Embryonic facial prominence (tissue), 1 donor: ENCODE measurements at regions not wholly inside any gene's neighbourhood (a gene's known extent, or its start where the extent isn't known, plus 50 kb on each side); places are given as distances from the start of the nearest gene placed in this dataset.

Source experiments
- DNase-seq: peaks from one replicate; pipeline ENCODE4 v3.0.0-alpha.2; 2016; ENCODE audit errors: extremely low spot score

- no peak for DNase-seq
These were observed 186.7 kb downstream of the BMP2 start for GRCh38 chr20:6954219-6954618.

DNA sequence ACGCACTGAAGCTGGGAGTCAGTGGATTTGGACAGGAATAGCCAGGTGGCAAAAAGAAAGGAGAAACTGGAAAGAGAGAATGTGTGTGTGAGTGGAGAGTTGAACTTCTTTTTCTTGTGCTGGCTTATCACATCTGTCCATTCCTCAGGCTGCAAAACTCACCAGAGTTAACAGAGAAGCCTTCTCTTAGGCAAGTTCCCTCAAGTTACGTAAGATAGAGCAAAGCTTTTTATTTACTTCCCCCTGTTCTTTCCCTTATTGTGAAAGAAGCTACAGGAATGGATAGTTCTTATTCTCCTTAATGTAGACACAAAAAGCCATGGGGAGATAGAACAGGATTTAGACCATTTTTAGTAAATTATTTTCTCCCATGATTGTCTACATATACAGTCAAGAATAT lies 188.6 kb downstream of the BMP2 start:
- DNase-seq = no peak

DNA sequence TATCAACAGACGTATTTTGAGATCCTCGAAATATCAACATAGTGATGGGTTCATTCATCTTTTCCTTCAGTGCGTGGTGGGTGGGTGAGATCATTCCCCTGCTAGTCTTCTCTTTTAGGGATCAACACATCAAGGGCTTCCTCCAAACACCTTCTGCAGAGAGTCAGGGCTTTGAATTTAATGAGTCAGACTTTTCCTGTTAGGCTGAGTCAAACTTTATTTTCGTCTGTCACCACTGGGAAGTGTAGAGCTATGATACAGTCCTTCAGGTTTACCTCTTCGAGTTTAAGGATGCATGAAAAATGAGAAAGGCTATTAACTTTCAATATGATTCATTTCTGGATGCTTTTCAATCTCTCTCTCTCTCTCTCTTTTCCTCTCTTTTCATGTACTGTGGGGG lies 189.1 kb downstream of the BMP2 start:
- no peak for DNase-seq

GRCh38 chr20:6959900-6960312 lies 192.4 kb downstream of the BMP2 start:
- no peak for DNase-seq

GRCh38 chr20:6966721-6967120 lies 199.2 kb downstream of the BMP2 start:
- no peak for DNase-seq

GRCh38 chr20:6974838-6975237 lies 207.4 kb downstream of the BMP2 start:
- DNase-seq = no peak

GRCh38 chr20:6975311-6975710 lies 207.8 kb downstream of the BMP2 start:
- no peak for DNase-seq

GRCh38 chr20:6976106-6976900 lies 208.8 kb downstream of the BMP2 start:
- DNase-seq = no peak

GRCh38 chr20:6979621-6980020 lies 212.1 kb downstream of the BMP2 start:
- DNase-seq = no peak

DNA sequence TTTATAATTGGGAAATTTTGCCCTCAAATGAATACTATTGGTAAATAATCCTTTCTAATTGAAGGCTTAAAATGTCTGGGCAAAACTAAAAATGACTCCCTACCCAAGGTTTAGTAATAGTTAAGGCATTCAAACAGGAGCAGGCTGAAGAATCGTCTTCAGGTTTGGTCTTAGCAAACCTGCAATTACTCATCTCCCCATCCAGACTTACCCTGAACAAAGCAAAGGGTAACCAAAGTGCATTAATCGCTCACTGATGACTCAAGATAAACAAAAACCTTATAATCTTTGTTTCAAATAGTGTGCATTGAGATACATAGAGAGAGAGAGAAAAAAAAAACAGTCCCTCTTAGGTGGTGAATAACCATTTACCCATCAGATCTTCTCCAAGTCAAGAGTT lies 225.5 kb downstream of the BMP2 start:
- DNase-seq = no peak

- no peak for DNase-seq
These were observed 226.0 kb downstream of the BMP2 start for GRCh38 chr20:6993511-6993910.

DNA sequence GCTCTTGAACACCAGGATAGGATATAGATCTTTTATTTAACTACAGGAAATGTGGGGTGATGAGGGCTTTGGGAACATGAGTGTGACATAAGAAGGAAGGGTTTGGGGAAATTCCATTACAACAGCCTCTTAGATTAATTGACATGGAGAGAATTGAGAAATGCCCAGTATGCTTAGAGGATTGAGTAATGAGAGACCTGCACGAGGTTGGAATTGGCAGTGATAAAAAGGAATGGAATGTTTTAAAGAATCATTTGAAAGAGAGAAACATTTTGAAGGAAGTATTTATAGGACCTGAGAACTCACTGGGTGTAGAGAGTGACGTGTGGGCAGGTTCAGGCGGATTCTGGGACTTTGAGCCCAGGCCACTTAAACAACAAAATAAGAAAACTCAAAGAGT lies 227.0 kb downstream of the BMP2 start:
- DNase-seq = no peak

GRCh38 chr20:6998909-6999308 lies 231.4 kb downstream of the BMP2 start:
- DNase-seq = no peak

DNA sequence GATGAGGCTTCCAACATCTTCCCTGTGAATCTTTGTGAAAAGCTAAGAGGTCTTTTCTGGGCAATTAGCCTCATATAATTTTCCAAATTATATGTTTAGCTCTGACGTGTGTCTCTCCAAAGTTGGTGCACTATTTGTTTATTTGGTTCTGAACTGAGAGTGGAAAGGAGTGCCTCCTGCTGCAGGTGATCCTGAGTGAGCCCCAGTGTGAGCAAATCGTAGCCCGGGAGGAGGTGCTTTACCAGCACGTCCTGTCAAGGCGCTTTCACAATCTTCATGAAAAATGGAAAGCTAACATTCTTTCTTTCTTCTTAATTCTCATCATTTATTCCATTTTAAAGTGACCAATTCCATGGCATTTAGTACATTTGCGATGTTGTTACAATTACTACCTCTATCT lies 231.9 kb downstream of the BMP2 start:
- no peak for DNase-seq

GRCh38 chr20:7003598-7003997 lies 236.1 kb downstream of the BMP2 start:
- no peak for DNase-seq

DNA sequence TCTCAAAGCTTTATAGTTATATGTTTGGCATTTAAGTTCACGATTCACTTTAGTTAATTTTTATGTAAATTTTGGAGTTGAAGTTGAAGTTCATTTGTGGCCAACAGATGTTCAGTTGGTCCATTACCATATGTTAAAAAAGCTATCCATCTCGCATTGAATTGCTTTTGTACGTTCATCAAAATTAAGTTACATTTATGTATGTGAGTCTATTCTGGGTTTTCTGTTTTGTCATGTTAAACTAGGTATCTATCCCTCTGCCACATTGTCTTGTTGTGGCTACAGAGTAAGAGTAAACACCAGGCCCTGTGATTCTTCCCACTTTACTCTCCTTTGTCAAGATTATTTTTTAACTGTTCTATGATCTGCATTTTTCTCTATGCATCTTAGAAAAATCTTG lies 237.3 kb downstream of the BMP2 start:
- no peak for DNase-seq

DNA sequence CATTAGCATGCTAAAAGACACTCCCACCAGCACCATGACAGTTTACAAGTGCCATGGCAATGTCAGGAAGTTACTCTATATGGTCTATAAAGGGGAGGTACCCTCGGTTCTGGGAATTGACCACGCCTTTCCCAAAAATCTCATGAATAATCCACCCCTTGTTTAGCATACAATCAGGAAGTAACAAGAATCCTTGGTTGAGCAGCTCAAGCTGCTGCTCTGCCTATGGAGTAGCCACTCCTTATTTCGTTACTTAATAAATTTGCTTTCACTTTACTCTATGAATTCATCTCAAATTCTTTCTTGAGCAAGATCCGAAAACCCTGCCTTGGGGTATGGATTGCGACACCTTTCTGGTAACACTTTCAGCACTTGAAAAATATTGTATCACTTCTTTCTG lies 243.0 kb downstream of the BMP2 start:
- DNase-seq = no peak

DNA sequence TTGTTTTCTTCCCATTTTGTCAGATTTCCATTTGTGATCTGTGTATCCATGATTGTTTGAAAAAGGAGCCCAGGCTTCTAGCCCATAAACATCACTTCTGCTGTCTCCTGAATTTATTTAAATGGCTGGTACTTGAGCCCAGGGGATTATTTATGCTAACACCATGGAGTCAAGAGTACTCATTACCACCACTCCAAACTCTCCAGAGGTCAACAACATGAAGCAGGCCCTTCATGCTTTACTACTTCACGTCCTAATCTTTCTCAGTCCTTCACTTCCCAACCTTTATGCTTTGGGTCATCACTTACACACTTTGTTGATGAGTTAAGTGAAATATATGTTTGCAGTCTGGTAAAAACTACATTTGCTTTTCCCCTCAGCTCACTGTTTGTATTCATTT lies 247.8 kb downstream of the BMP2 start:
- no peak for DNase-seq

DNA sequence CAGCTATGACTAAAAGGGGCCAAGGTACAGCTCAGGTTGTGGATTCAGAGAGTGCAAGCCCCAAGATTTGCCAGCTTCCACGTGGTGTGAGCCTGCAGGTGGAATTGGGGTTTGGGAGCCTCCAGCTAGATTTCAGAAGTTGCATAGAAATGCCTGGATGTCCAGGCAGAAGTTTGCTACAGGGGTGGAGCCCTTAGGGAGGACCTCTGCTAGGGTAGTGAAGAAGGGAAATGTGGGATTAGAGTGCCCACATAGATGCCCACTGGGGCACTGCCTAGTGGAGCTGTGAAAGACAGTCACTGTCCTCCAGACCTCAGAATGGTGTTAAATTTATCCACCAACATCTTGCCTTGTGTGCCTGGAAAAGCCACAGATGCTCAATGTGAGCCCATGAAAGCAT lies 255.1 kb downstream of the BMP2 start:
- DNase-seq = no peak

- no peak for DNase-seq
These were observed 258.1 kb downstream of the BMP2 start for GRCh38 chr20:7025635-7026034.

- no peak for DNase-seq
These were observed 261.5 kb downstream of the BMP2 start for GRCh38 chr20:7029019-7029418.

DNA sequence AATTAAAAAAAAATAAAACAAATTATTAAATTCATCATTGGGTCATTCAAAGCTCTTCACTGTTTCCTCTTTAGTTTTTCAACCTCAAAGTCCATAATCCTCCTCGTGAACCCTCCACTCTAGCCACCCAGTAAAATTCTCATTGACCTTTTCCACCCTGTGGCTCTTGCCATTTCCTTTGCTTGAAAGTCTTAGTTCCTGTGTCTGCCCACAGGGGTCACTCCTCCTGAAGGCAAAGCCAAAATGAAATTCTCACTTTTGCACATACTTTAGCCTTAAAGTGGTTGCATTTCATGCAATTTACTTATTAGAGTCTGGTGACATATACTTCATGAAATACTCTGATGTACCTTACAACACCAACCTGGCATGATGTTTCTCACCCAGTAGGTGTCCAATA lies 263.7 kb downstream of the BMP2 start:
- no peak for DNase-seq

DNA sequence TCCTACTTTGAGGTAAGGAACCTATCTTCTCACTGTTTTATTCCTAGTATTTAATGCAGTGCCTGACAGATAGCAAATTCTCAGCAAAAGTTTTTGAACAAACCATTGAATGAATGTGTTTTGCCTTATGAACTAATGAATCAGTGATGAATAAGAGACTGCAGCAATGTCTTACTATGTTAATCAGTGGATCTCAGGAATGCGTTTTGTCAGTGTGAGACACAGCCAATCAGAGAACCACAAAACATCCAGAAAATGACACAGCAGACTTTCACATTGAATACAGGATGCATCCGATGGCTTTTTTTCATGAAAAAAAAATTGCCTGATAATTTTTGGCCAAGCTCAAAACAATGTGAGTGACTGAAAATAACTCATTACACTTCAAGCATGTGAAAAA lies 270.5 kb downstream of the BMP2 start:
- DNase-seq = no peak

DNA sequence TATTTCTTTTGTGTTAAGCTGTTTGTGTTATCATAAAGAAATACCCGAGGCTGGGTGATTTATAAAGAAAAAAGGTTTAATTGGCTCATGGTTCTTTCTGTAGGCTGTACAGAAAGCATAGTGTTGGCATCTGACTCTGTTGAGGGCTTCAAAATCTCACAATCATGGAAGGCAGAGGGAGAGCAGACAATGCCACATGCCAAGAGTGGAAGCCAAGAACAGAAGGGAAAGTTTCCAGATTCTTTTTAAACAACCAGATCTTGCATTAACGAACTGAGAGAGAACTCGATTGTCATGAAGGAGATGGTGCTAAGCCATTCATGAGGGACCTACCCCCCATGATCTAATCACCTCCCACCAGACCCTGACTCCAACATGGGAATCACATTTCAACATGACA lies 290.1 kb downstream of the BMP2 start:
- DNase-seq = no peak
